ENCODE measurements at regions not wholly inside any gene's neighbourhood (a gene's known extent, or its start where the extent isn't known, plus 50 kb on each side); places are given as distances from the start of the nearest gene placed in this dataset.

- no peak overlapping the region for H3K27ac ChIP-seq
- no peak for TF ChIP-seq CTCF (IDR thresholded peaks at IDR 0.05 in 4 of 5, conservative IDR thresholded peaks at IDR 0.05 in 1 of 5)
- TF ChIP-seq POLR2A (IDR thresholded peaks at IDR 0.05) = no peak
- H3K27me3 ChIP-seq = peaks cover 2 to 19% (median 4%) of the 10 kb centered on the region in 3 donors
- DNase-seq (no peak), ATAC-seq (no peak)
- peaks cover 0 to 7% of the 10 kb centered on the region in 2 donors for H3K4me1 ChIP-seq
- in situ Hi-C loops (cut with MboI; ENCODE audit: low sequenced_read_pairs in 4 of 4) = no loop called here
- no peaks in the 10 kb centered on the region for H3K36me3 ChIP-seq
- intact Hi-C loops (cut with DNase I; ENCODE audit: low total_unique reads) = no loop called here
- H3K9me3 ChIP-seq = no peaks in the 10 kb centered on the region
- no peak overlapping the region for H3K4me3 ChIP-seq
Observed at GRCh38 chr5:77855369-77855768, 79.2 kb upstream of the TBCA start.

GRCh38 chr5:77853353-77853907 lies 77.3 kb upstream of the TBCA start:
- Histone ChIP-seq H3K36me3 (no peaks in the 10 kb centered on the region), H3K27ac (no peak overlapping the region), H3K4me3 (no peak overlapping the region), H3K27me3 (peaks cover 2 to 19% (median 4%) of the 10 kb centered on the region in 3 donors), H3K9me3 (no peaks in the 10 kb centered on the region), H3K4me1 (peaks cover 0 to 7% of the 10 kb centered on the region in 2 donors)
- ATAC-seq = no peak
- no peak for TF ChIP-seq POLR2A (IDR thresholded peaks at IDR 0.05)
- TF ChIP-seq CTCF (IDR thresholded peaks at IDR 0.05 in 4 of 5, conservative IDR thresholded peaks at IDR 0.05 in 1 of 5) = no peak
- intact Hi-C loops (cut with DNase I; ENCODE audit: low total_unique reads) (no loop called here), in situ Hi-C loops (cut with MboI; ENCODE audit: low sequenced_read_pairs in 4 of 4) (no loop called here)
- DNase-seq = no peak

- peaks cover 2 to 19% (median 4%) of the 10 kb centered on the region in 3 donors for H3K27me3 ChIP-seq
- TF ChIP-seq CTCF (IDR thresholded peaks at IDR 0.05 in 4 of 5, conservative IDR thresholded peaks at IDR 0.05 in 1 of 5) (no peak), POLR2A (IDR thresholded peaks at IDR 0.05) (no peak)
- no peaks in the 10 kb centered on the region for H3K9me3 ChIP-seq
- no peak for DNase-seq
- H3K27ac ChIP-seq = no peak overlapping the region
- peak; percentile 46 to 52 for ATAC-seq
- in situ Hi-C loops (cut with MboI; ENCODE audit: low sequenced_read_pairs in 4 of 4) = no loop called here
- H3K36me3 ChIP-seq = no peaks in the 10 kb centered on the region
- intact Hi-C loops (cut with DNase I; ENCODE audit: low total_unique reads) = no loop called here
- peak overlapping the region; percentile 57 to 76 (median 62) for H3K4me3 ChIP-seq
- H3K4me1 ChIP-seq = peaks cover 0 to 7% of the 10 kb centered on the region in 2 donors
Observed at GRCh38 chr5:77852514-77853352, 76.6 kb upstream of the TBCA start.

- peaks cover 2 to 19% (median 4%) of the 10 kb centered on the region in 3 donors for H3K27me3 ChIP-seq
Observed at GRCh38 chr5:77852068-77852513, 76.0 kb upstream of the TBCA start.

More at GRCh38 chr5:77852068-77852513, 76.0 kb upstream of the TBCA start:
- H3K4me1 ChIP-seq = peaks cover 0 to 7% of the 10 kb centered on the region in 2 donors
- TF ChIP-seq CTCF (IDR thresholded peaks at IDR 0.05 in 4 of 5, conservative IDR thresholded peaks at IDR 0.05 in 1 of 5) = no peak
- TF ChIP-seq POLR2A (IDR thresholded peaks at IDR 0.05) = no peak
- H3K9me3 ChIP-seq = no peaks in the 10 kb centered on the region
- ATAC-seq = no peak
- no peak for DNase-seq
- in situ Hi-C loops (cut with MboI; ENCODE audit: low sequenced_read_pairs in 4 of 4) = no loop called here
- H3K27ac ChIP-seq = no peak overlapping the region
- H3K36me3 ChIP-seq = no peaks in the 10 kb centered on the region
- intact Hi-C loops (cut with DNase I; ENCODE audit: low total_unique reads) = no loop called here
- H3K4me3 ChIP-seq = peak overlapping the region; percentile 57 to 76 (median 62)
